Activated T-helper 2 cell treated with anti-CD3 and anti-CD28 coated beads, Interferon-gamma antibody, Interleukin-2, Interleukin-4, amounts not matched to agents 10 μg/mL and 5 μg/mL and 100 μg/mL, durations not matched to agents 14 hours and 24 hours and 36 hours (primary cell): ENCODE measurements at regions not wholly inside any gene's neighbourhood (a gene's known extent, or its start where the extent isn't known, plus 50 kb on each side); places are given as distances from the start of the nearest gene placed in this dataset.

Experiments used
- DNase-seq: peaks from one replicate; pipeline ENCODE4 v3.0.0; 2021; ENCODE audit warnings: low spot score
- H3K27ac Mint-ChIP-seq: one replicate; pipeline ENCODE4 v1.8.0; 2021; ENCODE audit warnings: mixed read lengths
- H3K27me3 Mint-ChIP-seq: one replicate; pipeline ENCODE4 v1.8.0; 2021; ENCODE audit warnings: low read depth, mixed read lengths
- H3K36me3 Mint-ChIP-seq: one replicate; pipeline ENCODE4 v1.8.0; 2021; ENCODE audit warnings: low read depth, mixed read lengths
- H3K4me1 Mint-ChIP-seq: one replicate; pipeline ENCODE4 v1.8.0; 2021; ENCODE audit warnings: low read depth, mixed read lengths
- H3K4me3 Mint-ChIP-seq: one replicate; pipeline ENCODE4 v1.8.0; 2021; ENCODE audit warnings: low read depth, mild to moderate bottlenecking, moderate library complexity, mixed read lengths
- H3K9me3 Mint-ChIP-seq: one replicate; pipeline ENCODE4 v1.8.0; 2021; ENCODE audit warnings: mixed read lengths
- intact Hi-C: fragments of 100-400 bp; cut with micrococcal nuclease; formaldehyde crosslinking; loops from one replicate; pipeline ENCODE4 v1.15.1; 2023

DNA sequence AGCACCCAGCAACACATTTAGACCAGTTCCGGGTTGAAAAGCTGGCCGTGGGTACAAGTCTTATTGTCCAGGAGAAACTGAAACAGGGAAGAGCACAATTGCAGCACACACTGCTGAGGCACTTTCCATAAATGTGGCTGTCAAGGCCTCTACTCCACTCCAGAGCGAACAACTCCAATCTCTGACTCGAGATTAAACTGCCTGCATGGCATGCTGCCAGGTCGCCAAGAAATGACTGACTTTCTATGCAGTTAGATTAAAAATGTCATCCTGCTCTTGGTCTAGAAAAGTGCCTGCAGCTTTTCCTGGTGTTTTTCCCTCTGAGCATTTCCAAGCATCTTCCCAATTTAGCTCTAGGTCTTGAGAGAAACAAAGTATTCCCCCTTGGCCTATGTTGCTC, 260.6 kb upstream of the EMCN start:
- H3K4me1 Mint-ChIP-seq = no peaks in the 10 kb centered on the region
- intact Hi-C loops = no loop called here
- no peak overlapping the region for H3K27ac Mint-ChIP-seq
- peaks cover 4% of the 10 kb centered on the region for H3K9me3 Mint-ChIP-seq
- no peaks in the 10 kb centered on the region for H3K27me3 Mint-ChIP-seq
- no peak for DNase-seq
- no peaks in the 10 kb centered on the region for H3K36me3 Mint-ChIP-seq
- H3K4me3 Mint-ChIP-seq = no peak overlapping the region

- Mint-ChIP-seq H3K27ac (no peak overlapping the region), H3K27me3 (no peaks in the 10 kb centered on the region), H3K4me3 (no peak overlapping the region), H3K9me3 (no peaks in the 10 kb centered on the region), H3K4me1 (no peaks in the 10 kb centered on the region), H3K36me3 (no peaks in the 10 kb centered on the region)
- no peak for DNase-seq
- intact Hi-C loops = no loop called here
Observed at GRCh38 chr4:100762738-100763137, 244.9 kb upstream of the EMCN start.

- H3K27ac Mint-ChIP-seq = no peak overlapping the region
- peaks cover 5% of the 10 kb centered on the region for H3K9me3 Mint-ChIP-seq
- H3K36me3 Mint-ChIP-seq = no peaks in the 10 kb centered on the region
- H3K27me3 Mint-ChIP-seq = no peaks in the 10 kb centered on the region
- no peaks in the 10 kb centered on the region for H3K4me1 Mint-ChIP-seq
- intact Hi-C loops = no loop called here
- no peak for DNase-seq
- no peak overlapping the region for H3K4me3 Mint-ChIP-seq
Observed at GRCh38 chr4:100754751-100755150, 236.9 kb upstream of the EMCN start.

GRCh38 chr4:100746141-100746739, 228.4 kb upstream of the EMCN start:
- intact Hi-C loops = no loop called here
- Mint-ChIP-seq H3K36me3 (no peaks in the 10 kb centered on the region), H3K4me3 (no peak overlapping the region), H3K9me3 (no peaks in the 10 kb centered on the region), H3K27me3 (no peaks in the 10 kb centered on the region), H3K27ac (no peak overlapping the region), H3K4me1 (no peaks in the 10 kb centered on the region)
- no peak for DNase-seq

- H3K36me3 Mint-ChIP-seq = no peaks in the 10 kb centered on the region
- H3K27ac Mint-ChIP-seq = no peak overlapping the region
- no peak overlapping the region for H3K4me3 Mint-ChIP-seq
- DNase-seq = no peak
- intact Hi-C loops = loop anchor here (1.0 kb wide), 1 partner anchor 649 kb away; no protein-coding TSS in a partner anchor
- no peaks in the 10 kb centered on the region for H3K27me3 Mint-ChIP-seq
- no peaks in the 10 kb centered on the region for H3K4me1 Mint-ChIP-seq
- no peaks in the 10 kb centered on the region for H3K9me3 Mint-ChIP-seq
Observed at GRCh38 chr4:100742045-100742444, 224.2 kb upstream of the EMCN start.

GRCh38 chr4:100739426-100739825, 221.6 kb upstream of the EMCN start:
- intact Hi-C loops = no loop called here
- H3K36me3 Mint-ChIP-seq = no peaks in the 10 kb centered on the region
- no peaks in the 10 kb centered on the region for H3K4me1 Mint-ChIP-seq
- peaks cover 3% of the 10 kb centered on the region for H3K9me3 Mint-ChIP-seq
- no peak for DNase-seq
- no peak overlapping the region for H3K4me3 Mint-ChIP-seq
- no peaks in the 10 kb centered on the region for H3K27me3 Mint-ChIP-seq
- H3K27ac Mint-ChIP-seq = no peak overlapping the region

DNA sequence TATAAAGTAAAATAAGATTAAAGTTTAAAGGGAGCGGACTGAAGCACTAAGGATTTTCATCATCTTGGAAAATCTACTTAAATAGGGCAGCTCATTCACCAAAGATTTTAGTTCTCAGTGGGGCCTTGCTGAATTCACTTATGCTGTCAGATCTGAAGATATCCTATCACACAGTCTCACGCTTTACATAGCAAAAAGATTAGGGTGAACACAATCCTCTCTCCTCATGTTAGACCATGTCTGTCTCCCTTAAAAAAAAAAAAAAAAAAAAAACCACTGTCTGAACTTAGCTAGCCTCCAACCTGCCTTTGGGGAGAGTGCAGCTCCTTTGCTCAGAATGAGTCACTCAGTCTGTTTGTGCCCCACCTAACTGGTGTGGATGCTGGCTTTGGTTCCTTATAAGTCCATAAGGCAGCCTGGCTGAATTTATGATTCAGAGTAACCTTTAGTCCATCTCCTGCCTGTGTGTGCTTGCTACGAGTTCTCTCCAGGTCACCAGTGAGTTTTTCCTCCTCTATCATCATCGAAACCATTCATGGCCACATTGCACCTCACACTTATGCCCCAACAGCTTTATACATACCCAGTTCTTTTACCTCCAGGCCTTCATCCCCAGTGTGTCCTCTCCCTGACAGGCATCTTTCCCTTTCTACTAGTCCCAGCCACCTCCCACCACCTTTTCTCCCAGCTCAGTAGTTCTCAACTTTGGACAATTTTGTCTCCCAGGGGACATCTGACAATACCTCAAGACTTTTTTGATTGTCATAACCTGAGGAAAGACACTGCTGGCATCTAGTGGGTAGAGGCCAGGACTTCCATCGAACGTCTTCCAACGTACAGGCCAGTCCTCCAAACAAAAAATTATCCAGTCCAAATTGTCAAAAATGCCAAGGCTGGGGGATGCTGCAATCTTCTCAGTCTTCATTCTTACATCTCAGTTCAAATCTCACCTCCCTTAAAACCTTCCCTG, 220.7 kb upstream of the EMCN start:
- Mint-ChIP-seq H3K27me3 (no peaks in the 10 kb centered on the region), H3K4me1 (no peaks in the 10 kb centered on the region), H3K4me3 (no peak overlapping the region), H3K27ac (no peak overlapping the region), H3K36me3 (no peaks in the 10 kb centered on the region), H3K9me3 (peaks cover 10% of the 10 kb centered on the region)
- intact Hi-C loops = no loop called here
- no peak for DNase-seq

GRCh38 chr4:100736641-100737451, 219.0 kb upstream of the EMCN start:
- no peaks in the 10 kb centered on the region for H3K4me1 Mint-ChIP-seq
- peaks cover 10% of the 10 kb centered on the region for H3K9me3 Mint-ChIP-seq
- intact Hi-C loops = no loop called here
- DNase-seq = no peak
- no peaks in the 10 kb centered on the region for H3K27me3 Mint-ChIP-seq
- H3K36me3 Mint-ChIP-seq = no peaks in the 10 kb centered on the region
- H3K4me3 Mint-ChIP-seq = no peak overlapping the region
- H3K27ac Mint-ChIP-seq = no peak overlapping the region

DNA sequence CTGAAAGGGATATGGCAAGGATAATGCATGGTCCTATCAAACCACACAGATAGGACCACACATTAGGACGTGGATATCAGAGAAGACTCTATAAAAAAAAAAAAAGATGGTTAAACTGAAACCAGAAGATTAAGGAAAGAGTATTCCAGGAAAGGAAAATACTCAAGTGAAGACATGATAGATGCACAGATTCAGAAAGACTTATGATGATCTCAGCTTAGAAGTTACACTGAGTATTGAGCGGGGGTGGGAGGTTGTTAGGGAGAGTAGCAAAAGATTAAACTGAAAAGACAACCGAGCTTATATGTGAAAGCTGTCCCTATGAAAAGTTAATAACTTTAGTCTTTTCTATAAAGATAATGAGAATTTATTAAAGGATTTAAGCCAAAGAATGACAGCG, 211.0 kb upstream of the EMCN start:
- H3K4me3 Mint-ChIP-seq = no peak overlapping the region
- intact Hi-C loops = no loop called here
- DNase-seq = no peak
- H3K9me3 Mint-ChIP-seq = peaks cover 2% of the 10 kb centered on the region
- no peak overlapping the region for H3K27ac Mint-ChIP-seq
- no peaks in the 10 kb centered on the region for H3K36me3 Mint-ChIP-seq
- H3K4me1 Mint-ChIP-seq = no peaks in the 10 kb centered on the region
- no peaks in the 10 kb centered on the region for H3K27me3 Mint-ChIP-seq

DNA sequence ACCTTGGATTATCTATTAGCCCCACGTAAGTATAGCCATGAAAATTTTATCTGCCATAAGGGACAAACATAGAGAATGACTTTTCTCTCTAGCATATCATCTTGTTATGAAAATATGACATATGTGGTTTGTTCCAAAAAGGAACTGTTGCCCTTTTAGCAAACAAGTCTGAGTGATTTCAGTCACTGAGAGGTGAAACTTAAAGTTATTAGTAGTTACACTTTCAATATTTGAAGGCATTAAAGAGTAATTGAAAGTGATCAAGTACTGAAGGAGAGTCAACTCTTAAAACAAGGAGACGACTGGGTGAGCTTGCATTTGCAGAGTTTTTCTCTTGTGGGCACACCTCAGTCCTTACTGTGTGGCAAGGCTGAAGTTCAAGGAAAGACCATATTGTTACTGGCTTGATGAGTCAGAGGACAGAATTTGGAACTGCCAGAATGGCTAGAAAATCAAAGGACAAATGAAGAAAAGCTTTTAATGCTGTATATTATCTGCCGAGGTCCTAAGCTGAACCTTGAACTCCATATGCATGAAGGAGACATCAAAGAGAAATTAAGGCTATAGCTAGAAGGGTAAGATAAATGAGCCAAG, 205.1 kb upstream of the EMCN start:
- H3K4me1 Mint-ChIP-seq = no peaks in the 10 kb centered on the region

GRCh38 chr4:100722133-100722532, 204.3 kb upstream of the EMCN start:
- Mint-ChIP-seq H3K36me3 (no peaks in the 10 kb centered on the region), H3K4me1 (no peaks in the 10 kb centered on the region), H3K9me3 (no peaks in the 10 kb centered on the region), H3K27ac (no peak overlapping the region), H3K27me3 (no peaks in the 10 kb centered on the region), H3K4me3 (no peak overlapping the region)
- intact Hi-C loops = no loop called here
- DNase-seq = no peak

More for the DNA sequence above, 205.1 kb upstream of the EMCN start:
- Mint-ChIP-seq H3K4me3 (no peak overlapping the region), H3K27ac (no peak overlapping the region), H3K9me3 (no peaks in the 10 kb centered on the region), H3K27me3 (no peaks in the 10 kb centered on the region), H3K36me3 (no peaks in the 10 kb centered on the region)
- DNase-seq = no peak
- intact Hi-C loops = no loop called here

DNA sequence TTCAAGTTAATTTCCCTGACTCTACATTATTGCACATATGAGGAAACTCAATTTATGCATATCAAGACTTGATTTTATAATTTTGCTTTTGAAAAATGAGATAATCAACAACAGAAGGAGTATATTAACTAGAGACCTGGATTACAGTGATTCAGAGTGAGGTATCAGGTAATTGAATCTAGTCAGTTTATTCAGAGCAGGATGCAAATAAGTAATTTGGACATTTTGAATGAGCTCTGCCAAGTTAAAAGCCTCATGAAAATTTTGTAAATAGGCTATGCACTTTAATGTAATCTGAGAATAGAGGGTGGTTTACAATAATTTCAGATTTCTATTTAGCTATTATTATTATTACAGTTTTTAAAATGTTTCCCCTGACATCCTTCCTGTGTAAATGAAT, 203.7 kb upstream of the EMCN start:
- no peak for DNase-seq
- Mint-ChIP-seq H3K27ac (no peak overlapping the region), H3K27me3 (no peaks in the 10 kb centered on the region), H3K9me3 (no peaks in the 10 kb centered on the region), H3K4me1 (no peaks in the 10 kb centered on the region), H3K4me3 (no peak overlapping the region), H3K36me3 (no peaks in the 10 kb centered on the region)
- intact Hi-C loops = no loop called here
